Neural cell (in vitro differentiated cells): ENCODE measurements at regions not wholly inside any gene's neighbourhood (a gene's known extent, or its start where the extent isn't known, plus 50 kb on each side); places are given as distances from the start of the nearest gene placed in this dataset.

Source experiments
- EP300 ChIP-seq: fragments of 450-650 bp; conservative IDR thresholded peaks from 2 replicates; pipeline ENCODE4 v1.6.1; 2014; ENCODE audit warnings: antibody characterized with exemption, mild to moderate bottlenecking, moderate library complexity; ENCODE audit not compliant: poor library complexity, severe bottlenecking
- EZH2 ChIP-seq: fragments of 200-600, 300-800 bp; shearing (Covaris generic), sonication (generic); IDR thresholded peaks from 2 replicates; pipeline ENCODE4 v1.6.1; 2014; ENCODE audit warnings: antibody characterized with exemption, low read length, borderline replicate concordance, mild to moderate bottlenecking; ENCODE audit not compliant: insufficient read depth, poor library complexity, severe bottlenecking
- POLR2AphosphoS5 ChIP-seq: IDR thresholded peaks from 2 replicates; pipeline ENCODE4 v1.6.1; 2012
- RAD21 ChIP-seq: fragments of 450-650 bp; conservative IDR thresholded peaks from 2 replicates; pipeline ENCODE4 v1.6.1; 2014; ENCODE audit warnings: antibody characterized with exemption, mild to moderate bottlenecking, moderate library complexity
- SMC3 ChIP-seq: fragments of 450-650 bp; conservative IDR thresholded peaks from 2 replicates; pipeline ENCODE4 v1.6.1; 2014; ENCODE audit warnings: antibody characterized with exemption, mild to moderate bottlenecking, moderate library complexity; ENCODE audit not compliant: poor library complexity
- TAF1 ChIP-seq: IDR thresholded peaks from 2 replicates; pipeline ENCODE4 v1.6.1; 2012; ENCODE audit warnings: low read depth
- TF ChIP-seq, protein P1 (sequence below): fragments of 450-650 bp; IDR thresholded peaks from 2 replicates; pipeline ENCODE4 v1.5.1; 2014; ENCODE audit warnings: antibody characterized with exemption, mild to moderate bottlenecking, moderate library complexity; ENCODE audit not compliant: poor library complexity, severe bottlenecking
- TF ChIP-seq, protein P2 (sequence below): IDR thresholded peaks from 2 replicates; pipeline ENCODE4 v1.6.1; 2012; ENCODE audit warnings: borderline replicate concordance

DNA sequence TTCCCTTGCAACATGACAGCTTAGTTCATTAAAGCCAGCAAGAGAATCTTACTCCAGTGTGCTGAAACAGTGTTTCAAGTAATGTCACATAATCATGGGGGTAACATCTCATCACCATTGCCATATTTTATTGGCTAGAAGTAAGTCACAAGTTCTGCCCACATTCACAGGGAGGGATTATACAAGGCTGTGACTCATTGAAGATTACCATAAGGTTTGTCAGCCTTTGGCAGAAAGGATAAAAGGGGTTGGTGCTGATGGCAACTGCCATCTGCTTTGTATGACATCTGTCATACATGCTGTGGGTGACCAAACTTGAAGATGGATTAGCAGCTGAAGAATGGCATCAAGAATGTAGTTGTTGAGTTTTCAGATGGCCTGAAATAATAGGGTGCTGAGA lies 61.2 kb downstream of the KCNE4 start:
- no peak for TF ChIP-seq EZH2
- TF ChIP-seq RAD21 = no peak
- TF ChIP-seq, protein P1, sequence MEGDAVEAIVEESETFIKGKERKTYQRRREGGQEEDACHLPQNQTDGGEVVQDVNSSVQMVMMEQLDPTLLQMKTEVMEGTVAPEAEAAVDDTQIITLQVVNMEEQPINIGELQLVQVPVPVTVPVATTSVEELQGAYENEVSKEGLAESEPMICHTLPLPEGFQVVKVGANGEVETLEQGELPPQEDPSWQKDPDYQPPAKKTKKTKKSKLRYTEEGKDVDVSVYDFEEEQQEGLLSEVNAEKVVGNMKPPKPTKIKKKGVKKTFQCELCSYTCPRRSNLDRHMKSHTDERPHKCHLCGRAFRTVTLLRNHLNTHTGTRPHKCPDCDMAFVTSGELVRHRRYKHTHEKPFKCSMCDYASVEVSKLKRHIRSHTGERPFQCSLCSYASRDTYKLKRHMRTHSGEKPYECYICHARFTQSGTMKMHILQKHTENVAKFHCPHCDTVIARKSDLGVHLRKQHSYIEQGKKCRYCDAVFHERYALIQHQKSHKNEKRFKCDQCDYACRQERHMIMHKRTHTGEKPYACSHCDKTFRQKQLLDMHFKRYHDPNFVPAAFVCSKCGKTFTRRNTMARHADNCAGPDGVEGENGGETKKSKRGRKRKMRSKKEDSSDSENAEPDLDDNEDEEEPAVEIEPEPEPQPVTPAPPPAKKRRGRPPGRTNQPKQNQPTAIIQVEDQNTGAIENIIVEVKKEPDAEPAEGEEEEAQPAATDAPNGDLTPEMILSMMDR = no peak
- no peak for TF ChIP-seq TAF1
- TF ChIP-seq EP300 = no peak
- TF ChIP-seq POLR2AphosphoS5 = no peak
- TF ChIP-seq, protein P2, sequence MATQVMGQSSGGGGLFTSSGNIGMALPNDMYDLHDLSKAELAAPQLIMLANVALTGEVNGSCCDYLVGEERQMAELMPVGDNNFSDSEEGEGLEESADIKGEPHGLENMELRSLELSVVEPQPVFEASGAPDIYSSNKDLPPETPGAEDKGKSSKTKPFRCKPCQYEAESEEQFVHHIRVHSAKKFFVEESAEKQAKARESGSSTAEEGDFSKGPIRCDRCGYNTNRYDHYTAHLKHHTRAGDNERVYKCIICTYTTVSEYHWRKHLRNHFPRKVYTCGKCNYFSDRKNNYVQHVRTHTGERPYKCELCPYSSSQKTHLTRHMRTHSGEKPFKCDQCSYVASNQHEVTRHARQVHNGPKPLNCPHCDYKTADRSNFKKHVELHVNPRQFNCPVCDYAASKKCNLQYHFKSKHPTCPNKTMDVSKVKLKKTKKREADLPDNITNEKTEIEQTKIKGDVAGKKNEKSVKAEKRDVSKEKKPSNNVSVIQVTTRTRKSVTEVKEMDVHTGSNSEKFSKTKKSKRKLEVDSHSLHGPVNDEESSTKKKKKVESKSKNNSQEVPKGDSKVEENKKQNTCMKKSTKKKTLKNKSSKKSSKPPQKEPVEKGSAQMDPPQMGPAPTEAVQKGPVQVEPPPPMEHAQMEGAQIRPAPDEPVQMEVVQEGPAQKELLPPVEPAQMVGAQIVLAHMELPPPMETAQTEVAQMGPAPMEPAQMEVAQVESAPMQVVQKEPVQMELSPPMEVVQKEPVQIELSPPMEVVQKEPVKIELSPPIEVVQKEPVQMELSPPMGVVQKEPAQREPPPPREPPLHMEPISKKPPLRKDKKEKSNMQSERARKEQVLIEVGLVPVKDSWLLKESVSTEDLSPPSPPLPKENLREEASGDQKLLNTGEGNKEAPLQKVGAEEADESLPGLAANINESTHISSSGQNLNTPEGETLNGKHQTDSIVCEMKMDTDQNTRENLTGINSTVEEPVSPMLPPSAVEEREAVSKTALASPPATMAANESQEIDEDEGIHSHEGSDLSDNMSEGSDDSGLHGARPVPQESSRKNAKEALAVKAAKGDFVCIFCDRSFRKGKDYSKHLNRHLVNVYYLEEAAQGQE = no peak
- no peak for TF ChIP-seq SMC3
